ENCODE measurements at regions not wholly inside any gene's neighbourhood (a gene's known extent, or its start where the extent isn't known, plus 50 kb on each side); places are given as distances from the start of the nearest gene placed in this dataset.
"Not testable (repeated sequence)": the region's sequence is repeated elsewhere in the genome, so short reads cannot be mapped to it uniquely, and the experiment has no call there.

GRCh38 chr4:173963523-173963922, 319.9 kb downstream of the FBXO8 start:
- TF ChIP-seq CTCF, POLR2A (IDR thresholded peaks at IDR 0.05): not testable (repeated sequence)
